Neural cell (in vitro differentiated cells): ENCODE measurements at regions not wholly inside any gene's neighbourhood (a gene's known extent, or its start where the extent isn't known, plus 50 kb on each side); places are given as distances from the start of the nearest gene placed in this dataset.

Source experiments
- CTCF ChIP-seq: fragments of 450-650 bp; IDR thresholded peaks from 2 replicates; pipeline ENCODE4 v1.5.1; 2014; ENCODE audit warnings: antibody characterized with exemption, mild to moderate bottlenecking, moderate library complexity; ENCODE audit not compliant: poor library complexity, severe bottlenecking
- EP300 ChIP-seq: fragments of 450-650 bp; conservative IDR thresholded peaks from 2 replicates; pipeline ENCODE4 v1.6.1; 2014; ENCODE audit warnings: antibody characterized with exemption, mild to moderate bottlenecking, moderate library complexity; ENCODE audit not compliant: poor library complexity, severe bottlenecking
- EZH2 ChIP-seq: fragments of 200-600, 300-800 bp; shearing (Covaris generic), sonication (generic); IDR thresholded peaks from 2 replicates; pipeline ENCODE4 v1.6.1; 2014; ENCODE audit warnings: antibody characterized with exemption, low read length, borderline replicate concordance, mild to moderate bottlenecking; ENCODE audit not compliant: insufficient read depth, poor library complexity, severe bottlenecking
- POLR2AphosphoS5 ChIP-seq: IDR thresholded peaks from 2 replicates; pipeline ENCODE4 v1.6.1; 2012
- RAD21 ChIP-seq: fragments of 450-650 bp; conservative IDR thresholded peaks from 2 replicates; pipeline ENCODE4 v1.6.1; 2014; ENCODE audit warnings: antibody characterized with exemption, mild to moderate bottlenecking, moderate library complexity
- REST ChIP-seq: IDR thresholded peaks from 2 replicates; pipeline ENCODE4 v1.6.1; 2012; ENCODE audit warnings: borderline replicate concordance
- TAF1 ChIP-seq: IDR thresholded peaks from 2 replicates; pipeline ENCODE4 v1.6.1; 2012; ENCODE audit warnings: low read depth

- TF ChIP-seq REST (no peak), EP300 (no peak), CTCF (no peak), POLR2AphosphoS5 (no peak), EZH2 (no peak), RAD21 (no peak), TAF1 (no peak)
Observed at GRCh38 chr20:48187851-48188250, 402.6 kb upstream of the SULF2 start.
